Osteocyte (in vitro differentiated cells): ENCODE measurements at regions not wholly inside any gene's neighbourhood (a gene's known extent, or its start where the extent isn't known, plus 50 kb on each side); places are given as distances from the start of the nearest gene placed in this dataset.

Source experiments
- DNase-seq: peaks from one replicate; pipeline ENCODE4 v3.0.0; 2021; ENCODE audit warnings: mixed read lengths; ENCODE audit not compliant: unreplicated experiment; ENCODE audit errors: extremely low spot score
- H3K27ac Mint-ChIP-seq: one replicate; pipeline ENCODE4 v1.8.0; 2021; ENCODE audit warnings: mild to moderate bottlenecking, mixed read lengths; ENCODE audit not compliant: unreplicated experiment
- H3K27me3 Mint-ChIP-seq: one replicate; pipeline ENCODE4 v1.8.0; 2021; ENCODE audit warnings: mixed read lengths; ENCODE audit not compliant: unreplicated experiment
- H3K36me3 Mint-ChIP-seq: one replicate; pipeline ENCODE4 v1.8.0; 2021; ENCODE audit warnings: mixed read lengths; ENCODE audit not compliant: unreplicated experiment
- H3K4me1 Mint-ChIP-seq: one replicate; pipeline ENCODE4 v1.8.0; 2021; ENCODE audit warnings: mixed read lengths; ENCODE audit not compliant: unreplicated experiment
- H3K4me3 Mint-ChIP-seq: one replicate; pipeline ENCODE4 v1.8.0; 2021; ENCODE audit warnings: mild to moderate bottlenecking, moderate library complexity, mixed read lengths; ENCODE audit not compliant: unreplicated experiment
- H3K9me3 Mint-ChIP-seq: one replicate; pipeline ENCODE4 v1.8.0; 2021; ENCODE audit warnings: mixed read lengths; ENCODE audit not compliant: unreplicated experiment
- TF ChIP-seq, protein P1 (sequence below): fragments of 200-600 bp; sonication (generic); IDR thresholded peaks from 2 replicates; pipeline ENCODE4 v1.5.0; 2021; ENCODE audit warnings: antibody characterized with exemption, mild to moderate bottlenecking, moderate library complexity

DNA sequence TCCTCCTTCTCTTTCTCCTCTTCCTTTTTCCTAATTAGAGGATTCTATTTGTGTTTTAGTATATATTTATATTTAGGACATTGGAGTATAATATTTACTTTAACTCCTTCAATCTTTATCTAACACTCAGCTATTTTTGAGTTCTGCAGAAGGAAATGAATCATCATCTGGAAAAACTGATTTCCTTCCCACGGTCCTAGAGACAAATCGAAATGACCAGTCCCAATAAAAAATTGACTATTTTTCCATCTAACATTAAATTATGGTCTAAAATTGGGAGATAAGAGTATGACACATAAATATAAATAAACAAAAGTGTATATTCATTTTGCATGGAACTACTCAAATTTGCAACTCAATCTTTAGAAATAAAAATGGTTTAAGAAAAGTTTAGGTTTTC, 167.4 kb downstream of the TMTC3 start:
- H3K36me3 Mint-ChIP-seq: no peaks in the 10 kb centered on the region
- peak overlapping the region; percentile 79 for H3K27ac Mint-ChIP-seq
- no peak overlapping the region for H3K4me3 Mint-ChIP-seq
- H3K27me3 Mint-ChIP-seq: no peaks in the 10 kb centered on the region
- TF ChIP-seq, protein P1, sequence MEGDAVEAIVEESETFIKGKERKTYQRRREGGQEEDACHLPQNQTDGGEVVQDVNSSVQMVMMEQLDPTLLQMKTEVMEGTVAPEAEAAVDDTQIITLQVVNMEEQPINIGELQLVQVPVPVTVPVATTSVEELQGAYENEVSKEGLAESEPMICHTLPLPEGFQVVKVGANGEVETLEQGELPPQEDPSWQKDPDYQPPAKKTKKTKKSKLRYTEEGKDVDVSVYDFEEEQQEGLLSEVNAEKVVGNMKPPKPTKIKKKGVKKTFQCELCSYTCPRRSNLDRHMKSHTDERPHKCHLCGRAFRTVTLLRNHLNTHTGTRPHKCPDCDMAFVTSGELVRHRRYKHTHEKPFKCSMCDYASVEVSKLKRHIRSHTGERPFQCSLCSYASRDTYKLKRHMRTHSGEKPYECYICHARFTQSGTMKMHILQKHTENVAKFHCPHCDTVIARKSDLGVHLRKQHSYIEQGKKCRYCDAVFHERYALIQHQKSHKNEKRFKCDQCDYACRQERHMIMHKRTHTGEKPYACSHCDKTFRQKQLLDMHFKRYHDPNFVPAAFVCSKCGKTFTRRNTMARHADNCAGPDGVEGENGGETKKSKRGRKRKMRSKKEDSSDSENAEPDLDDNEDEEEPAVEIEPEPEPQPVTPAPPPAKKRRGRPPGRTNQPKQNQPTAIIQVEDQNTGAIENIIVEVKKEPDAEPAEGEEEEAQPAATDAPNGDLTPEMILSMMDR: no peak
- peaks cover 3% of the 10 kb centered on the region for H3K9me3 Mint-ChIP-seq
- peaks cover 49% of the 10 kb centered on the region for H3K4me1 Mint-ChIP-seq
- DNase-seq: no peak

DNA sequence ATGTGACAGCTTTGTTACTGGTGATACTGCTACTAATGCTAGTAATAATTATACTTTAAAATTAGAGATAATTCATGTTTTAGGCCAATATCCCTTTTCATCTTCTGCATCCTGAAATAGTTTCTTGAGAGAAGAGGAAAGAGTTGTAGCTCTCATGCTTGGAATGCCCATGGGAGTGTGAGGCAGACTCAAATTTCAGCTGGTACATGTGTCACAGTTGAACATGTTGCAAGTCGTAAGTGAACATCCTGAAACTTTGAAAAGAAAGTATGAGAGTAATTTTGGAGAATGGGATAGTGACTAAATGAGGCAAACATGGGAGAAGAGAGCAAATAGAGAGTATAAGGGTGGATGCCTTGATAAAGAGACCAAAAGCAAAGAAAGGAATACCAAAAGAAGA, 168.0 kb downstream of the TMTC3 start:
- Mint-ChIP-seq H3K36me3 (no peaks in the 10 kb centered on the region), H3K4me3 (no peak overlapping the region), H3K9me3 (peaks cover 8% of the 10 kb centered on the region), H3K4me1 (peaks cover 47% of the 10 kb centered on the region), H3K27me3 (no peaks in the 10 kb centered on the region), H3K27ac (peak overlapping the region; percentile 58)
- no peak for DNase-seq
- TF ChIP-seq, protein P1: no peak

DNA sequence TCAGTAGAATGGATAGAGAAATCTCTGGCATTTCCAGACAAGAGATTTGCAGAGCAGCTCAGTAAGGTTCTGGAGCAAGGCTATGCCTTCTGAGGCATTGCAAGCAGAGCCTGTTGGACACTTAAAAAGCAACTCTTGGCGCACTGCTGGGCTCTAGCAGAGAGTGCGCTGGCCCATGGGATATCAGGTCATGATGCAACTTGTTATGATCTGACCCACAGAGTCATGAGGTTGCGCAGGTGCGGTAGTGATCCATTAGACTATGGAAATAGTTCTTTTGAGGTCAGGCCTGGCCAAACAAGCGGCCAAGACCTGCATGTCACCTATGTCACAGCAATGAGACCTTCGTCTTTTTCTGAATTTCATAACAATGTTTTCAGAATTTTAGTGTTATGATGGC, 168.6 kb downstream of the TMTC3 start:
- Mint-ChIP-seq H3K9me3 (peaks cover 8% of the 10 kb centered on the region), H3K4me1 (peaks cover 41% of the 10 kb centered on the region), H3K36me3 (no peaks in the 10 kb centered on the region), H3K27ac (peak overlapping the region; percentile 58), H3K27me3 (no peaks in the 10 kb centered on the region), H3K4me3 (no peak overlapping the region)
- no peak for DNase-seq
- TF ChIP-seq, protein P1: no peak

DNA sequence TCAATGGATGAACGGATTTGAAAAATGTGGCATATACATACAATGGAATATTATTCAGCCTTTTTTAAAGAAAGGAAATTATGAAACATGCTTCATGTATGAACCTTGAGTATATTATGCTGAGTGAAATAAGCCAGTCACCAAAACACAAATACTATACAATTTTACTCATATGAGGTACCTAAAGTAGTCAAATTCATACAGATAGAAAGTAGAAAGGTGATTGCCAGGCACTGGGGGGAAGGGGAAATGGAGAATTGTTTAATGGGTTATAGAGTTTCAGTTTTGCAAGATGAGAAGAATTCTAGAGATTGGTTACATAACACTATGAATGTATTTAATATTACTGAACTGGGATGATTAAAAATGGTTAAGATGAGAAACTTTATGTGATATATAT, 171.4 kb downstream of the TMTC3 start:
- TF ChIP-seq, protein P1: no peak
- no peaks in the 10 kb centered on the region for H3K27me3 Mint-ChIP-seq

GRCh38 chr12:88314706-88315105, 172.6 kb downstream of the TMTC3 start:
- Mint-ChIP-seq H3K9me3 (peaks cover 8% of the 10 kb centered on the region), H3K27ac (no peak overlapping the region), H3K4me1 (peaks cover 12% of the 10 kb centered on the region), H3K4me3 (no peak overlapping the region), H3K27me3 (no peaks in the 10 kb centered on the region), H3K36me3 (no peaks in the 10 kb centered on the region)
- TF ChIP-seq, protein P1: no peak
- DNase-seq: no peak

More for the DNA sequence above, 171.4 kb downstream of the TMTC3 start:
- Mint-ChIP-seq H3K27ac (no peak overlapping the region), H3K4me1 (peaks cover 24% of the 10 kb centered on the region), H3K36me3 (no peaks in the 10 kb centered on the region), H3K9me3 (peaks cover 8% of the 10 kb centered on the region), H3K4me3 (no peak overlapping the region)
- no peak for DNase-seq
